ENCODE measurements at regions not wholly inside any gene's neighbourhood (a gene's known extent, or its start where the extent isn't known, plus 50 kb on each side); places are given as distances from the start of the nearest gene placed in this dataset.
"Not testable (repeated sequence)": the region's sequence is repeated elsewhere in the genome, so short reads cannot be mapped to it uniquely, and the experiment has no call there.

GRCh38 chr16:64718486-64718885 is 403.4 kb downstream of the CDH11 start:
- no peak for DNase-seq

- no peak for DNase-seq
Measured at GRCh38 chr16:64717871-64718270, 404.0 kb downstream of the CDH11 start.

GRCh38 chr16:64715624-64716023 is 406.2 kb downstream of the CDH11 start:
- DNase-seq = no peak

GRCh38 chr16:64712026-64712425 is 409.8 kb downstream of the CDH11 start:
- no peak for DNase-seq

- no peak for DNase-seq
Measured at GRCh38 chr16:64711596-64711995, 410.3 kb downstream of the CDH11 start.

GRCh38 chr16:64711026-64711425 is 410.8 kb downstream of the CDH11 start:
- no peak for DNase-seq

- DNase-seq = no peak
Measured at GRCh38 chr16:64705443-64705842, 416.4 kb downstream of the CDH11 start.

GRCh38 chr16:64704386-64704785 is 417.5 kb downstream of the CDH11 start:
- no peak for DNase-seq

- no peak for DNase-seq
Measured at GRCh38 chr16:64702415-64702814, 419.4 kb downstream of the CDH11 start.

GRCh38 chr16:64700628-64701027 is 421.2 kb downstream of the CDH11 start:
- DNase-seq = no peak

- DNase-seq = no peak
Measured at GRCh38 chr16:64696866-64697265, 425.0 kb downstream of the CDH11 start.

- no peak for DNase-seq
Measured at GRCh38 chr16:64695684-64696083, 426.2 kb downstream of the CDH11 start.

- no peak for DNase-seq
Measured at GRCh38 chr16:64693946-64694345, 427.9 kb downstream of the CDH11 start.

- no peak for DNase-seq
Measured at GRCh38 chr16:64687786-64688185, 434.1 kb downstream of the CDH11 start.

- no peak for DNase-seq
Measured at GRCh38 chr16:64687123-64687522, 434.7 kb downstream of the CDH11 start.

GRCh38 chr16:64679976-64680690 is 441.7 kb downstream of the CDH11 start:
- no peak for DNase-seq

GRCh38 chr16:64669573-64669972 is 452.3 kb downstream of the CDH11 start:
- DNase-seq = no peak

- no peak for DNase-seq
Measured at GRCh38 chr16:64667334-64667877, 454.5 kb downstream of the CDH11 start.

GRCh38 chr16:64662312-64662711 is 459.6 kb downstream of the CDH11 start:
- DNase-seq = not testable (repeated sequence)

GRCh38 chr16:64659866-64660265 is 462.0 kb downstream of the CDH11 start:
- no peak for DNase-seq

- DNase-seq = no peak
Measured at GRCh38 chr16:64657316-64658011, 464.4 kb downstream of the CDH11 start.

- DNase-seq = no peak
Measured at GRCh38 chr16:64656471-64656870, 465.4 kb downstream of the CDH11 start.

- DNase-seq = no peak
Measured at GRCh38 chr16:64654178-64654577, 467.7 kb downstream of the CDH11 start.

- DNase-seq = no peak
Measured at GRCh38 chr16:64648282-64648681, 473.6 kb downstream of the CDH11 start.
